Activated CD4-positive, alpha-beta T cell treated with anti-CD3 and anti-CD28 coated beads for 48 hours (primary cell): ENCODE measurements at regions not wholly inside any gene's neighbourhood (a gene's known extent, or its start where the extent isn't known, plus 50 kb on each side); places are given as distances from the start of the nearest gene placed in this dataset.
"Not testable (repeated sequence)": the region's sequence is repeated elsewhere in the genome, so short reads cannot be mapped to it uniquely, and the experiment has no call there.

Experiments
- DNase-seq: peaks from one replicate; pipeline ENCODE4 v3.0.0-alpha.2; 2020

- DNase-seq: no peak
These were observed 948.4 kb upstream of the ATXN7L3B start for GRCh38 chr12:73589220-73589619.

GRCh38 chr12:73598626-73599025 lies 939.0 kb upstream of the ATXN7L3B start:
- DNase-seq: no peak

DNA sequence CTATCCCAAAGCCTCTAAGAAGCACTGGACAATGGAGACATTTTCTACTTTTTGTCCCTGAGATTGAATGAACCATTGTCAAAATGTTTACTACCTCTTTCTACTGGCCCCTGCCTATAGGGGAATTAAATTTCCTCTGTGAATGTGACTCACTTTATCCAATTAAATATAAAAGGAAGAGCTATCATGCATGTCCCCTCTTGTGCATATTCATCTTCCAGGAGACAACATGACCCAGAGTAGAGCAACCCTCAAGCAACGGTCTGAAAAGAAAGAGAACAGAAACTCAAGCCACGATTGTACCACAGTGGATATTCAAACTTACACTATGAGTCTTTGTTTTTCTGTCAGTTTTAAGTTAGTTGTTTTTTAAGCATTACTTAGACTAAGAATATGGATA lies 938.4 kb upstream of the ATXN7L3B start:
- no peak for DNase-seq

- not testable (repeated sequence) for DNase-seq
These were observed 931.7 kb upstream of the ATXN7L3B start for GRCh38 chr12:73605925-73606324.

DNA sequence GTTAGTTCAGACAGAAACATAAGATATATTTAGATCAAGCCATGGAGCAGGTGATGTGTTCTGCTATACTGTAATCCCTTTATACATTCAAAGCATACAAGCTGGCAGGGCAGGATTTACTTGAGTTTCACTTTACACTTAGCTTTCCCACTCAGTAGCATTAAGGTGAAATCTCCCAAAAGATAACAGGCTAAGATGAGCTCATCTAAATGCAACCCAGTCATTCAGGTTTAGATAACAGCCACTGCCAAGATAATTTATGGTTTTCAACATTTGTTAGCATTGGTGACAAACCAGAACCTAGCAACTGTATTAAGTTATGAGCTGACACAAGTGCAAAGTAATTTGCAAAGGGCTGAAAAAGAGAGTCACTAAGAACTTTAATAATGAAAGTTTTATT lies 925.1 kb upstream of the ATXN7L3B start:
- no peak for DNase-seq

DNA sequence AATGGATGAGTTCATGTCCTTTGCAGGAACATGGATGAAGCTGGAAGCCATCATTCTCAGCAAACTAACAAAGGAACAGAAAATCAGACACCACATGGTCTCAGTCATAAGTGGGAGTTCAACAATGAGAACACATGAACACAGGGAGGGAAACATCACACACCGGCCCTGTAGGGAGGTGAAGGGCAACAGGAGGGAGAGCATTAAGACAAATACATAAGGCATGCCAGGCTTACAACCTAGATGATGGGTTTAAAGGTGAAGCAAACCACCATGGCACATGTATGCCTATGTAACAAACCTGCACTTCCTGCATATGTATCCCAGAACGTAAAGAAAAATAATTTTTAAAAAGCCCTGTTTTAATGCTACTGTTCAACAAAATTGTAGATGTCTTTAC lies 914.2 kb upstream of the ATXN7L3B start:
- DNase-seq: no peak

- DNase-seq: no peak
These were observed 912.4 kb upstream of the ATXN7L3B start for GRCh38 chr12:73625226-73625625.

GRCh38 chr12:73629171-73629570 lies 908.5 kb upstream of the ATXN7L3B start:
- no peak for DNase-seq

- DNase-seq: no peak
These were observed 907.5 kb upstream of the ATXN7L3B start for GRCh38 chr12:73629893-73630831.

- DNase-seq: no peak
These were observed 905.4 kb upstream of the ATXN7L3B start for GRCh38 chr12:73632191-73632590.

- DNase-seq: no peak
These were observed 905.0 kb upstream of the ATXN7L3B start for GRCh38 chr12:73632661-73633060.

DNA sequence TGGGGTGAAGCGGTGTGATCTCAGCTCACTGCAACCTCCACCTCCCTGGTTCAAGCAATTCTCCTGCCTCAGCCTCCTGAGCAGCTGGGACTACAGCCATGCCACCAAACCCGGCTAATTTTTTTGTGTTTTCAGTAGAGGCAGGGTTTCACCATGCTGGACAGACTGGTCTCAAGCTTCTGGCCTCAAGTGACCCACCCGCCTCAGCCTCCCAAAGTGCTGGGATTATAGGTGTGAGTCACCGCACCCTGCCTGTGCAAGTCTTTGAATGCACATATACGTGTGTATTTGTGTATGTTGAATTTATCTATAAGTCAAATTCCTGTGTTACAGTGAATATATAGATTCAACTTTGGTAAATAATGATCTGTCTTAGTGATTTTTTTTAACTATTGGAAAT lies 898.2 kb upstream of the ATXN7L3B start:
- DNase-seq: not testable (repeated sequence)

DNA sequence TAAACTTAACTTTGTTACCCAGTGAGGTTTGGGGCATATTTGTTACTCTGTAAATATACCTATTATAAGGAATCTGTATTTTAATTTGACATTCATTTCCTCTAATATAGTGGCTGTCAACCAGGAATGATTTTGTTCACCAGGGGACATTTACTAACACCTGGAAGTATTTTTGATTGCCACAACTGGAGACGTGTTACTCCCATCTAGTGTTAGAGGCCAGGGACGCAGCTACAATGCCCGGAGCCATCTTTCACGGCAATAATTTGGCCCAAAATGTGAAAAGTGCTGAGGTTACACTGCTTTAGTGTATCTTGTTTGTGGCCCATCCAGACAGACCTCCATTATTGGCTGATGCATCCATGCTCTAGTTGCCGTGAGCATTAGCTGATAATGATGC lies 881.3 kb upstream of the ATXN7L3B start:
- DNase-seq: no peak

GRCh38 chr12:73659802-73660201 lies 877.8 kb upstream of the ATXN7L3B start:
- DNase-seq: no peak

- DNase-seq: no peak
These were observed 872.4 kb upstream of the ATXN7L3B start for GRCh38 chr12:73665193-73665592.

DNA sequence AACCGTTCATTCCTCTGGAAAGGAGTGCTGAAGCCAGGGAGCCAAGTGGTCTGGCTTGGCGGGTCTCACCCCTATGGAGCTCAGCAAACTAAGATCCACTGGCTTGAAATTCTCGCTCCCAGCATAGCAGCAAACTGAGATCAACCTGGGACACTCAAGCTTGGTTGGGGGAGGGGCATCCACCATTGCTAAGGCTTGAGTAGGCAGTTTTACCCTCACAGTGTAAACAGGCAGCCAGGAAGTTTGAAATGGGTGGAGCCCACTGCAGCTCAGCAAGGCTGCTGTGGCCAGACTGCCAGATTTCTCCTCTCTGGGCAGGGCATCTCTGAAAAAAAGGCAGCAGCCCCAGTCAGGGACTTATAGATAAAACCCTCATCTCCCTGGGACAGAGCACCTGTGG lies 866.1 kb upstream of the ATXN7L3B start:
- not testable (repeated sequence) for DNase-seq

GRCh38 chr12:73677520-73678291 lies 859.9 kb upstream of the ATXN7L3B start:
- DNase-seq: no peak

DNA sequence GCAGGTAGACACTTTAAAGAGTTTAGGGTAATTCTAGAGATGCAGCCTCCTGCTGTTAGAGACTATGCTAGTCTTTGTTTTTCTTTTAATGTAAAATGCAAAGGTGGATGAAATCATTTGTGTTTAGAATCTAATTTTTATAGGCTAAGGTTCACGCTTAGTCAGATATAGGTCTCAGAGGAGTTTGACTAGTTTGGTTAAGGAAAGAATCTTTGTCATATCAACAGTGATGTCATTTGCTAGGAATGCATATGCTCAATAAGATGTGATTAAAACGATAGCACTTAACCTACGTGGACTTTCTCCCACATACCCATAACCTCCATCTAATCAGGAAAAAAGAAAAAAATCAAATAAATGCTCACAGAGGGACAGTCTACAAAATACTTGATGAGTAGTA lies 859.3 kb upstream of the ATXN7L3B start:
- DNase-seq: no peak

GRCh38 chr12:73699318-73699717 lies 838.3 kb upstream of the ATXN7L3B start:
- DNase-seq: no peak

DNA sequence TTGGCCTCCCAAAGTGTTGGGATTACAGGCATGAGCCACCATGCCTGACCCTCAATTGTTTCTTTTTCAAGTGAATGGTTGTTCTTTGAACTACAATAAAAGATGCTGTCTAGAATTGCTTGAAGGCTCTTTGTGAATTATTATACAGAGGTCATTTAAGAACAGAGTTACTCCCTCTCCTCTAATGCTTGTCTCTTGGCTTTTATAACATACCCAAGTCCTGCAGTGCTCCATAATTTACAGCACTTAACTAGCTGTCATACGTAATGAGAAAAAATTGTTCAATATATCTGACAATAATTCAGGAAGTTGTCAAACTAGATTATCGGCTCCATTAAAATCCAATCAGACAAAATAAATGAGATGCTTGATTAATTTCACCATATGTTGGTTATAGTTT lies 823.0 kb upstream of the ATXN7L3B start:
- no peak for DNase-seq

- DNase-seq: not testable (repeated sequence)
These were observed 821.5 kb upstream of the ATXN7L3B start for GRCh38 chr12:73716143-73716542.

GRCh38 chr12:73719223-73719622 lies 818.4 kb upstream of the ATXN7L3B start:
- no peak for DNase-seq

- no peak for DNase-seq
These were observed 810.8 kb upstream of the ATXN7L3B start for GRCh38 chr12:73726881-73727280.

GRCh38 chr12:73731658-73732057 lies 806.0 kb upstream of the ATXN7L3B start:
- no peak for DNase-seq
